GM21723 (cell line): ENCODE measurements at regions not wholly inside any gene's neighbourhood (a gene's known extent, or its start where the extent isn't known, plus 50 kb on each side); places are given as distances from the start of the nearest gene placed in this dataset.

Experiments
- ATAC-seq: cut with Tn5 transposase; IDR thresholded peaks from one replicate; pipeline ENCODE4 v1.9.1; 2021; ENCODE audit warnings: mild to moderate bottlenecking, moderate library complexity; ENCODE audit not compliant: unreplicated experiment

DNA sequence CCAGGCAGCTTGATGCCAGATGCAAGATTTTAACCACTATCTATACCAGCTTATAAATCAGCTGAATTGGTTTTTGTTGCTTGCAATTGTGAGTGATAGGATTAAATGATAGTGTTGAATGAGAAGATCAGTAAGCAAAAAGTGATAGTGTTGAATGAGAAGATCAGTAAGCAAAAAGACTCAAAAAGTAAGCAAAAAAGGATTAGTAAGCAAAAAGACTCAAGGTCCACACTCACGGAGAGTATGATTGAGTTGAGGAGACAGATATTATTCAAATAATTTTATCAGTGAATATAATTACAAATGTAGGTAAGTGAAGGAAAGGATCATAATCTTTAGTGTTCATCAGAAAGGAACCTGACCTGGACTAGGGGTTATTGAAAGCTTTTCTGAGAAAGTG lies 58.0 kb upstream of the ARRDC3 start:
- ATAC-seq: no peak

DNA sequence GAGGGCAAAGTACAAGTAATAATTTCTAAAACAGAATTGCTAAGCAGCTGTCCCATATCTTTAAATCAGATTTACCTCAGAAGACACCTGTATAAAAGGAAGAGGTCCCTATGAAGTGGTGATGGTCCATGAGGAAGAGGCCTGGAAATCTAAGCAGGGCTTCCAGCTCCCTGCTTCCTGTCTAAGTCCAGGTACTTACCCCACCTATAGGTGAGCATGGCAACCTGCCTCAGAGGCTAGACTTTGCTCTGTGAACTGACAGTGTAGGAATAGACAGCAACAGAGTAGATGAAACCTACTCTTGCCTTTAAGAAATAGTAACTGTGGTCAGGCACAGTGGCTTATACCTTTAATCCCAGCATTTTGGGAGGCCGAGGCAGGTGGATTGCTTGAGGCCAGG lies 55.8 kb upstream of the ARRDC3 start:
- ATAC-seq: no peak

DNA sequence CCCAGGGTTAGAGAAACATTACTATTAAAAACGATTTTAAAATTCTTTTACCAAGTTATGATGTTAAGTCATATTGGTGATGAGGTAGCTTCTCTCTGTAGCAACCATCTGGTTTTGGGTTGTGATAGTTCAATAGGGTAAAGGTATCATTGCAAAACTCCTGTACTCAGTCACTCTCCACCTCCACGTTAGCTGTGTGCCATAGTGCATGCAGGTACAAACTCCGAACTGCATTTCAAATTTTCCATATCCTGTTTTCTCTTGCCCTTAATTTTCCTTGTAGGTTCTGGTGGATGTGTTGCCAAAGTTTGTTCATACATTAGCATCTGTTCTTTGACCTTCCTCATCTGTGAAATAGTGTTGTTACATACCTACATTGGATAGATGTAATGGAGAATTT lies 53.1 kb upstream of the ARRDC3 start:
- no peak for ATAC-seq

DNA sequence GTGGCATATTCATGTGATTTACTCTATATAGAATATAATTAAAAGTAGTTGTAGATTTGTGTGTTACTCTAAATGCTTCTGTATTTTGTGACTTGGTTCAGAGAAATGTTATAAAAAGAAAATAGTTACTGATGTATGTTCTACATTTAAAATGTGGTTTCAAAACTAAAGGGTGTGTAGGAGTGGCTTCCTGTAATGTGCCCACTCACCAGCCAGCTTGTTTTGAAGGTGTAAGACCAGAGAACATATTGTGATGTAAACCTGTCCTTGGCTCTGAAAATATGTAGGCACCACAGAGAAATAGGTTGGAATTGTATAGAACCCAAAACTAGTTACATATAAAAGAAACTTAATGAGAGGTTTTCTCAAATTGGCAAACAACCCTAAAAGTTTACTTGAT lies 51.2 kb upstream of the ARRDC3 start:
- peak; percentile 59 for ATAC-seq

DNA sequence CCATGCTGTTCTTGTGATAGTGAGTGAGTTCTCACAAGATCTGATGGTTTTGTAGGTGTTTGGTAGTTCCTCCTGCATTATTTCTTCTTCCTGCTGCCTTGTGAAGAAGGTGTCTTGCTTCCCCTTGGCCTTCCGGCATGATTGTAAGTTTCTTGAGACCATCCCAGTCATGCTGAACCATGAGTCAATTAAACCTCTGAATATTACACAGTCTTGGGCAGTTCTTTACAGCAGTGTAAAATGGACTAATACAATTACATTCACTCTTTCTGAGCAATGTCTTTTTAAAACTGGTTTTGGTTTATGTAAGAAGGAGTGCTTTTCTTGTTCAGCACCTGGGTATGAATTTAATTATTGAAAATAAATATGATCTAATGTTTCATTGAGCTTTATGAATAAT lies 50.7 kb upstream of the ARRDC3 start:
- peak; percentile 24 for ATAC-seq
